ENCODE measurements at regions not wholly inside any gene's neighbourhood (a gene's known extent, or its start where the extent isn't known, plus 50 kb on each side); places are given as distances from the start of the nearest gene placed in this dataset.

DNA sequence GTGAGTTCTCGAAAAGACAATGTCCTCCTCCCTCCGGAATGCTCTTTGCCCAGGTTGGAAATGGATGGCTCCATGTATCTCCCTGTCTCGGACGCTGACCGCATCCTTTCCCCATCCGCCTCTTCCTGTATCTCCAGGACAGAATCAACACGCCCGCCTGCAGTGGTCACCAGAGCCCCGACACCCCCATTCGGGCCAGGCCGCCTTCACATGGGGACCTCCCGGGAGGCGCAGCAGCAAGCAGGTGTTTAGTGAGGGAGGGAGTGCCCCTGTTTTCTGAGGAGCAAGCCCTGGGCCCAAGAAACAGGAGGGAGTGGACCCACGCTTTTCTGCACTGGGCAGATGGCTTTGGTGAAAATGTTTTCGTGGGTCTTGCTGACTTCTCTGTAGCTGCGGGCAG is 83.5 kb upstream of the TTC34 start:
- no peak for TF ChIP-seq CTCF (IDR thresholded peaks at IDR 0.05)
- no peak overlapping the region for H3K4me3 ChIP-seq
- H3K27ac ChIP-seq, result no peak overlapping the region
- no peaks in the 10 kb centered on the region for H3K36me3 ChIP-seq
- H3K27me3 ChIP-seq, result no peaks in the 10 kb centered on the region
- H3K4me1 ChIP-seq, result no peaks in the 10 kb centered on the region
- no peak for DNase-seq (ENCODE audit: low spot score in 2 of 2)
- H3K9me3 ChIP-seq, result no peaks in the 10 kb centered on the region
- intact Hi-C loops (cut with DNase I), result no loop called here

DNA sequence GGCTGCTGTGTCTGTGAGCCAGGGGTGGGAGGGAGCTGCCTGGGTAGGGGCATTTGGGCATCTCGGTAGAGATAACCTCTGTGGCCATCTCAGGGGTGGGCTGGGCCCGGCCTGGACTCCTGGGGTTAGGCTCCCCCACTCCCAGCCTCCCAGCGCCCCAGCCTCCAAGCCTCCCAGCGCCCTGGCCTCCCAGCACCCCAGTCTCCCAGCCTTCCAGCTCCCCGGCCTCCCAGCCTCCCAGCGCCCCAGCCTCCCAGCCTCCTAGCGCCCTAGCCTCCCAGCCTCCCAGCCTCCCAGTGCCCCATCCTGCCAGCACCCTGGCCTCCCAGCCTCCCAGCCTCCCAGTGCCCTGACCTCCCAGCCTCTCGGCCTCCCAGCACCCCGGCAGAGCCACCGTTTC is 85.1 kb upstream of the TTC34 start:
- no peak for DNase-seq (ENCODE audit: low spot score in 2 of 2)
- intact Hi-C loops (cut with DNase I), result no loop called here
- no peaks in the 10 kb centered on the region for H3K36me3 ChIP-seq
- no peaks in the 10 kb centered on the region for H3K4me1 ChIP-seq
- H3K4me3 ChIP-seq, result no peak overlapping the region
- no peaks in the 10 kb centered on the region for H3K27me3 ChIP-seq
- H3K9me3 ChIP-seq, result no peaks in the 10 kb centered on the region
- TF ChIP-seq CTCF (IDR thresholded peaks at IDR 0.05), result no peak
- no peak overlapping the region for H3K27ac ChIP-seq

GRCh38 chr1:2887941-2888855 is 86.7 kb upstream of the TTC34 start:
- Histone ChIP-seq H3K27me3 (no peaks in the 10 kb centered on the region), H3K36me3 (no peaks in the 10 kb centered on the region), H3K9me3 (no peaks in the 10 kb centered on the region), H3K27ac (no peak overlapping the region), H3K4me1 (no peaks in the 10 kb centered on the region), H3K4me3 (no peak overlapping the region)
- intact Hi-C loops (cut with DNase I), result no loop called here
- no peak for DNase-seq (ENCODE audit: low spot score in 2 of 2)
- TF ChIP-seq CTCF (IDR thresholded peaks at IDR 0.05), result no peak

DNA sequence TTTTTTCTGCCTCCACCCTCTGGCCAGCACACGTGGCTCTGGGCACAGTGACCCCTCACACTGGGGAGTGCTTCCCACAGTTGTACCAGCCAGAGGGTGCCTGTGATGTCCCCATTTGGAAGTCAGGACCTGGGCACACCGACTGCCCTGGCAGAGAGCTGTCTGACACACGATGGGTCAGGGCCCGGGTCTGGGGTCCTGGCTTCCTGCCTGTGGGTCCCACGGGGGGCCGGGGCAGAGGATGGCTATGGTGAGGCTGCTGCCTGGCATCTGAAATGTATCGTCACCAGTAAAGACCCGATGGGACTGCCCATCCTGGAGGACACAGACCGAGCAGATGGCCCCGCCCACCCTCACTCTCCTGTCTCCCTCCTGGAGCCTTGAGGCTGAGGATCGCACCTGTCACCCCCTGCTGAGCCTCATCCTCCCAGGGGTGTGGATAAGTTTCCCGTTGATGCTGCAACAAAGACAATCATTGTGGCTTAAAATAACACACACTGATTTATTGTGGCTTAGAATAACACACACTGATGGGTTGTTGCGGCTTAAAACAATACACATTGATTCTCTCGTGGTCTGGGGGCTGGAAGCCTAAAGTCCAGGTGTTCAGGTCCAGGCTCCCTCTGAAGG is 88.8 kb upstream of the TTC34 start:
- intact Hi-C loops (cut with DNase I), result no loop called here
- no peaks in the 10 kb centered on the region for H3K27me3 ChIP-seq

DNA sequence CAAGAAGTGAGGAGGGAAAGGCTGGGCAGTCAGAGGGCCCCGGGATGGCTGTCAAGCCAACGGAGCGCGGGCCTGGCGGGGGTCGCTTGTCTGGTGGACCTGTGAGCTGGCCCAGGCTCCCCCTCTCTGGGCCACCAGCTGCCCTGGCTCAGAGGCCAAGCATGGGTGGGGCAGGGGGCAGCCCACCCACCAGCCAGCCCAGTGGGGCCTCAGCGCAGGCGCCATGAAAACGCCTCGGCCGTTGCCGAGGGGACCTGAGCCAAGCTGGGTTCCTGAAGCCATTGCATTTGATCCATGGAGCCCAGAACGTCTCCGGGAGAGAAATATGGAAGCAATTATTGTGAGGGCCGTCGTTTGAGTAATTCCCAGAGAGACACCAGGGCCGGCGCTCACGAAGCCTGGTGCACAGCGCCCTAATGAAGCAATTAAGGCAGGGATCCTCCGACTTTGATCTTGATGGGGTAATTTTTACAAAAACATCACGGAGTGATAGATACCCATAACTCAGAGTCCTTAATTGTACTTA is 90.5 kb upstream of the TTC34 start:
- Histone ChIP-seq H3K27ac (no peak overlapping the region), H3K36me3 (no peaks in the 10 kb centered on the region), H3K4me1 (no peaks in the 10 kb centered on the region), H3K27me3 (no peaks in the 10 kb centered on the region), H3K9me3 (no peaks in the 10 kb centered on the region), H3K4me3 (no peak overlapping the region)
- no peak for DNase-seq (ENCODE audit: low spot score in 2 of 2)
- TF ChIP-seq CTCF (IDR thresholded peaks at IDR 0.05), result no peak
- intact Hi-C loops (cut with DNase I), result no loop called here

More for the DNA sequence above, 88.8 kb upstream of the TTC34 start:
- H3K36me3 ChIP-seq, result no peaks in the 10 kb centered on the region
- DNase-seq (ENCODE audit: low spot score in 2 of 2), result no peak
- no peak for TF ChIP-seq CTCF (IDR thresholded peaks at IDR 0.05)
- H3K4me1 ChIP-seq, result no peaks in the 10 kb centered on the region
- H3K27ac ChIP-seq, result no peak overlapping the region
- H3K9me3 ChIP-seq, result no peaks in the 10 kb centered on the region
- H3K4me3 ChIP-seq, result no peak overlapping the region
